Inflammatory macrophage (primary cell): ENCODE measurements at regions not wholly inside any gene's neighbourhood (a gene's known extent, or its start where the extent isn't known, plus 50 kb on each side); places are given as distances from the start of the nearest gene placed in this dataset.
"Not testable (repeated sequence)": the region's sequence is repeated elsewhere in the genome, so short reads cannot be mapped to it uniquely, and the experiment has no call there.

Experiments
- DNase-seq, 2 donors: peaks; one replicate each; pipeline ENCODE4 v3.0.0-alpha.2; 2020 to 2022

- peak in 1 of 2 donors; percentile 12 for DNase-seq
Observed at GRCh38 chr2:241959751-241960269, 90.3 kb downstream of the RTP5 start.

DNA sequence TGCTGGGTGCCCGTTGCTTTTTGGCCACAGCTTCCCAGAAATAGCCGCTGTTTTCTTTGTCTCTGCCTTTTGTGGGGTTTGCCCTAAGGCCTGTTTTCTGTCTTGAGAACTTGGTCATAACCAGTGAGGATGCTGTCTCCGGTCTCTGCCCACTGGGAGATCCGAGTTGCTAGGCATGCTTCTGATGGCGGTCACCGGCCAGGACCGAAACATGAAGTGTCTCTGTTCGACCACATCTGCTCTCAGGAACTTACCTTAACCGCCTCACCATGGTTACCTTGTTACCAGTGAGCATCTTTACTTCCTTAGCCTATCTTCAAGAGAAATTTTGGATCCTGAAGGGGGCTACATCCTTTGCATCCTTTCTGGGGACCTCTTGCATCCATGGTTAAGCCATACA, 91.9 kb downstream of the RTP5 start:
- no peak for DNase-seq

- DNase-seq, result no peak
Observed at GRCh38 chr2:241964133-241964532, 94.6 kb downstream of the RTP5 start.

DNA sequence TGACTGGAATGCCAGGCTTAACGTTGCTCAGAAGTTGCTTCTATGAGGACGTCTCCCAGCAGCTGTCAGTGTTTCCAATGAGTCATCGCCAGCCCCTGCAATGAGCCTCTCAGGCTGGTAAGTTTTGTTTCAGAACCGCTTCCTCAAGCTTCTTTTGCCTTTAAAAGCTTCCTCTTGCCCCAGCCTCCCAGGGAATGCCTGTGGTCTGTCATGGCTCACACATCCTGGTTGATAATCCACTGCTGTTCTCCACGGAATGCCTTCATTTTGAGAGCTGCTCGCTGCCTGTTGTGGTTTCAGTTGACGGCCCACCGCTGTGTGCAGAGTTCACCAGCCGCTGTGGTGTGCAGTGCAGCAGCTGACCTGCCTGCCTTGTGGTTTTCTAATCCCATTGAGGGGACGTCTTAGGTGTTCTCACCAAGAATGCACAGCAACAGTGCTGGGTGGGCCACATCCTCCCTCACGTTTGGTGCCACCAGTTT, 96.4 kb downstream of the RTP5 start:
- DNase-seq, result peak; percentile 86 to 91

DNA sequence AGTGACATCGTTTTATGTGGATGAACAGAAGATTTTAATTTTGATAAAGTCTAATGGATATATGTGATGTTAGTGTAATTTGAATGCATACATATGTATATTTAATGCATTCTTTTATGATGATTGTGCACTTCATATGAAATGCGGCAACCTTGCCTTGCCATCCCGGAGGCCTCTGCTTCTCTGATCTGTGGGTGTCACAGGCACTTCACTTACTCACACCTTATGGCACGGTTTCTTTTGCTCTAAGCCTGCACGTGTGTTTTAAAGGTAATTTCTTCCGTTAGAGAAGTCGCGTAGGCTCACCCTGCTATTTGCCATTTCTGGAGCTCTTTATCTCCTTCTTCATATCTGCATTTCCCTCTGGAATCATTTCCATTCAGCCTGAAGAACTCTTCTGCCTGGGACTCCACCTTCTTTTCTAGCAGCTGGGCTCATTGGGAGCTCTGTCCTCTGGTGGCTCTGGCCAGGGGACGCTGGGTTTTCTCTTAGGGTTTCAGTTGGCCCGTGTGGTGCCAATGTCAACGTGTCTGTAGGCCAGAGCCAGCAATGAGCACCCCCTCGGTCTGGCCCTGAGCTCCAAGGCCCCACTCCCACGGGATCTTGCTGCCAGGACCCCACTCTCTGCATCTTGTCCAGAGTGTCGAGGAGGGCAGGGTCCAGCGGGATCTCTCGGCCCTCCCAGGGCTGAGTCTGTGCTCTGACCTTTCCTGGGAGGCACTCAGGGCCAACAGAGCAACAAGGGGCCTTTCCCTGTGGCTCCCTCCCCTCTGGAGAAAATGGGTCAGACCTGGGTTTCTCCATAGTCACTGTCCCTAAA, 97.3 kb downstream of the RTP5 start:
- no peak for DNase-seq

DNA sequence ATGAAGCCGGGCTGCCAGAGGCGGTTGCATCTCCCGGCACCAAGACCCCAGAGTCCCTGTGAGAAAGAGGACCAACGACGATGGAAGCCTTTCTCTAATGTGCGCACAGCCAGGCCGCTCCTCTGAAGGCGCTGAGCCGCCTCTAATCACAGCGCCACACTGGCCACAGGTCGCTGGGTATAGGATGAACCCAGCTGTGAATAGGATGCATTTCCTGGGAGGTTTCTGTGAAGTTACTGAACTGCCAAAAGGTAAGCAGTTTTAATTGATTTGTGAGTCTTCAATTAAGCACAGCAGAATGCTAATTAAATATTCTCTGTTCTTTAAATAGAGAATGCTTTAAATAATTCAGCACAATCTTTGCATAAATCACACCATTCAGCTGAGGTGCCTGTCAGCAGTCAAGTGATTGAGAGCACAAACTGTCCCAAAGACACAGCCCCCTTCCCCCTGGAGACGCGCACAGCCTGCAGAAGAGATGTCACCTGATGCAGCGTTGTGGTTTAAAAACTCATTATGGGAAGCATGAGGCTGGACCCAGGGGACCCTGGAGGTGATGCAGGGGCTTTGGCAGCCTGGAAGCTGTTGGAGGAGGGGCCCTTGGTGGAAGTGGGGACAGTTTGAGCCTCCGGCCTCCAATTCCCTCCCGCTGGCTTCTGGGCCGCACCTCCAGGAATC, 98.1 kb downstream of the RTP5 start:
- DNase-seq, result no peak

DNA sequence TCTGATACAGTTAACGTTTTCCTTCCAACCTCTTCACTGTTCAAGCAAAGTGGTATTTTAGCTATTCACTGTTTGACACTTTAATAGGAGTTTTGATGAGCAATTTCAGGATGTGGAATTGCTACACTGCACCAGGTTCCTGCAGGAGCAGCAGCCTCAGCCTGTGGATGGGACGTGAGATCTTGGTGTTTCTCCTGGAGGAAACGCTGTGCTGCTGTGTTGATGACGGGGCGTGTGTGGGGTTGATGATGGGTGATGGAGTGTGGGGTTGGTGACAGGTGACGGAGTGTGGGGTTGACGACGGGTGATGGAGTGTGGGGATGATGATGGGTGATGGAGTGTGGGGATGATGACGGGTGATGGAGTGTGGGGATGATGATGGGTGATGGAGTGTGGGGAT, 98.9 kb downstream of the RTP5 start:
- no peak for DNase-seq

DNA sequence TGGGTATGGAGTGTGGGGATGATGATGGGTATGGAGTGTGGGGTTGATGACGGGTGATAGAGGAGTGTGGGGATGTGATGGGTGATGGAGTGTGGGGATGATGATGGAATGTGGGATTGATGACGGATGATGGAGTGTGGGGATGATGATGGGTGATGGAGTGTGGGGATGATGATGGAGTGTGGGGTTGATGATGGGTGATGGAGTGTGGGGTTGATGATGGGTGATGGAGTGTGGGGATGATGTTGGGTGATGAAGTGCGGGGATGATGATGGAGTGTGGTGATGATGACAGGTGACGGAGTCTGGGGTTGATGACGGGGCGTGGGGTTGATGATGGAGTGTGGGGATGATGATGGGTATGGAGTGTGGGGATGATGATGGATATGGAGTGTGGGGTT, 99.7 kb downstream of the RTP5 start:
- DNase-seq, result not testable (repeated sequence)

- DNase-seq, result no peak
Observed at GRCh38 chr2:241970716-241971115, 101.2 kb downstream of the RTP5 start.

GRCh38 chr2:241974096-241974495, 104.6 kb downstream of the RTP5 start:
- DNase-seq, result no peak

GRCh38 chr2:241974851-241975592, 105.5 kb downstream of the RTP5 start:
- no peak for DNase-seq

DNA sequence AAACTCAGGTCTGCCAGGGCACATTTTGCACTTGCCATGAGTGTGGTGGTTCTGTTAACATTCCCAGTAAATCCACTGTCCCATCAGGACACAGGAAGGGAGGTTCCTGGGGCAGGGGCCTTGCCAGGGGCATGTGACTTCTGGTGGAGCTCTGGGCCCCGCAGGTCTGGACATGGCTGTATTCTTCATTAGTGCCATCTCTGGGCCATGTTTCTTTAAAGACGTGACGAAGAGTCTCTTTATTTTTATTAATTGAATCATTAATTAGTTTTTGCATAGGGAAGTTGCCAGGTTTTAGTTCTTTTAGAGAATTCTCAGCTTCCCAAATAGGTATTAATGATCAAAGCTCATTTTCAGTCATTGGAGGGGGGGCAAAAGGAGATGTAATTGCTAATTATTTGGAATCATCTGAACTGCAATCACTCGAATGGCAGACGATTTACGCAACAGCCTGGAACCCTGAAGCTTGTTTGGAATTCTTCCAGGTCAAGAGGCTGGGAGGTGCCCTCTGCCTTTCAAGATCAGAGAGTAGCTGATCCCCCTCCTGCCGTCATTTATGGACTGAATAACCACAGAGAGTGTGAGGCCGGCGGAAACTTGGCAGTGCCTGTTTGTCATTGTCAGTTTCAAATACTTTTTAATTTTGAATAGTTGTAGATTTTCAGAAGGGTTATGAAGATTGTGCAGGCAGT, 106.2 kb downstream of the RTP5 start:
- no peak for DNase-seq

GRCh38 chr2:241976296-241976695, 106.8 kb downstream of the RTP5 start:
- DNase-seq, result no peak

GRCh38 chr2:241977557-241978300, 108.2 kb downstream of the RTP5 start:
- no peak for DNase-seq

GRCh38 chr2:241978670-241979069, 109.1 kb downstream of the RTP5 start:
- DNase-seq, result no peak

DNA sequence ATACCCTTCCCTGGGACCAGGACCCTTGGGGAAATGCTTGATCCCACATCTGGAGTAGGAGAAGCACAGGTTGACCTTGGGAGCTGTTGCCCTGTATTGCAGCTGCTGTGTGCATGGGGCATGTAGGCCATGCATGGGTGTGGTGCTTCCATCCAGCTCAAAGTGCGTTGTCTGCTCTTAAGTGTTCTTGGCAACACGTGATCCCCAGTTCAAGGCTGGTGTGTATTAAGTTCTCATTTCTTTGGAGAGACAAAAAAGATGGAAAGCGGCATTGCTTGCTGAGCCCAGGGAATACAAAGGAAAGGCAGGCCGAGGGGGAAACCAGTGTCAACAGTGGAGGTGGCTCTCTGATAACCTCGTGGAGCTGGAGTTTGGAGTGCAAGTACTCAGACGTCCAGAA, 110.7 kb downstream of the RTP5 start:
- no peak for DNase-seq

DNA sequence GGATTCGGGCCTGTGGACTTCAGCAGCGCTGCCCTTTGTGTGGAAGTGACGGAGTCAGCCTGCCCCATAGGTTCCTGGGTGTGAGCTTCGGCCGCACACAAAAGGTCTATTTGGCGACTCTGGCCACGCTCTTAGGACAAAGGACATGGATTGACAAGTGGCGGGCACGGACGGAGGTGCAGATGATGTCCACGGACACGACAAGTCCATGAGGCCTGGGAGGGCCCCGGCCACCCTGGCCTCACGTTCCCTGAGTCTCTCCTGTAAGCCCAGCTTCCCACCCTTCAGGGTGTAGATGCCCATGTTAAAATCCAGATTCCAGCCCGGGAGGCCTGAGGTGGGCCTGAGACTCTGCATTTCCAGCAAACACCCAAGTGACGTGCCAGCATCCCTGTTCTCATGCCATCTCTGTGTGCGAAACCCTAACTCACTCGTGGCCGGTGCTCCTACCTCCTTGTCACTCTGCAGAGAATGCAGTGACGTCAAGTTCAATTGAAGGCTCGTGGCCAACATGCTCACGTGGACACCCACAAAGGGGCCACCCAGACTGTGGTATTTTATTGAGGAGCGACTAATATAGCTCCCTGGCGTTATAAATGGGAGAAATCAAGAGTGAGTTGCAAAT, 111.7 kb downstream of the RTP5 start:
- DNase-seq, result no peak

- DNase-seq, result no peak
Observed at GRCh38 chr2:241982706-241983570, 113.4 kb downstream of the RTP5 start.

DNA sequence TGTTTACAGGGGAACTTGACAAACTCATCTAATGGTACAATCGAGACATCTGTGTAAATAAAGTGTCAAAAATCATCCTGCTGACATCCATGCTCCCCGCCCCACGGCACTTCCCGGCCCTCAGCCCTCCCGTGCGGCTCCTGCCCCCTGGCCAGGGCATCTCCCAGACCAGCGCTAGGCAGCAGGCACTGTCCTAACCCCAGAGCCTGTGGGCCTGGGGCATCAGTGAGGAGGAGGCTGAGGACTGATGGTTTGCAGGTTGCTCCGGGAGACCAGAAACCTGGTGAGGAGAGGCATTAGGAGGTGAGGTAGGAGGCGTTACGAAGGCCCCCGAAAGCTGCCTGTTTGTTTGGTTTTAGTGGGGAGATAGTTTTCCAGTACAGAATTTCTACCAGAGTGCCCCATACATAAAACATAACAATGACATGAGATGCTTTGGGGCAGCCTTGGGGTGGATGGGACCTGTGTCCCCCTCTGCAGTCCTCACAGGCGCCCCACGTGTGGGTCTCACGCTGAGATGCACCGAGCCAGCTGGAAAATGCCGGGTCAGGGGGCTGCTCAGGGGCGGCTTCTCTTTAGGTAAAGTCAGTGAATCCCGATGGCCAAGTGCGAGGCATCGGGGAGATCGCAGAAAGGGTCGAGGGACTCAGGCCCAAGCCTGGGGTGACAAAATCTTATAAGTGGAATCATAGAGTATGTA, 114.2 kb downstream of the RTP5 start:
- DNase-seq, result no peak

- DNase-seq, result no peak
Observed at GRCh38 chr2:241984271-241984655, 114.7 kb downstream of the RTP5 start.
